Stomach (tissue), 4 donors: ENCODE measurements at regions not wholly inside any gene's neighbourhood (a gene's known extent, or its start where the extent isn't known, plus 50 kb on each side); places are given as distances from the start of the nearest gene placed in this dataset.

ENCODE experiments used
- EP300 ChIP-seq: sonication (generic); formaldehyde crosslinking; IDR thresholded peaks from one replicate; pipeline ENCODE4 v1.6.1; 2017; ENCODE audit warnings: antibody characterized with exemption
- POLR2A ChIP-seq, 4 donors: fragments of 450-650 bp; IDR thresholded peaks; one replicate each; pipeline ENCODE4 v1.6.1; 2016; ENCODE audit warnings: antibody characterized with exemption in 4 of 4, control low read depth in 2 of 4, mild to moderate bottlenecking in 1 of 4, moderate library complexity in 1 of 4
- POLR2AphosphoS5 ChIP-seq, 3 donors: sonication (generic); formaldehyde crosslinking; IDR thresholded peaks; one replicate each; pipeline ENCODE4 v1.6.1; 2016; ENCODE audit warnings: antibody characterized with exemption in 3 of 3
- TF ChIP-seq, protein P1 (sequence below), 7 experiments: fragments of 450-650 bp in 4 of 7; fragments of 200-600 bp in 3 of 7; sonication (generic) in 3 of 7; IDR thresholded peaks; one replicate each; pipeline ENCODE4 v1.5.1; 2016 to 2019; ENCODE audit warnings: antibody characterized with exemption in 7 of 7, control low read depth in 2 of 7, mild to moderate bottlenecking in 1 of 7

DNA sequence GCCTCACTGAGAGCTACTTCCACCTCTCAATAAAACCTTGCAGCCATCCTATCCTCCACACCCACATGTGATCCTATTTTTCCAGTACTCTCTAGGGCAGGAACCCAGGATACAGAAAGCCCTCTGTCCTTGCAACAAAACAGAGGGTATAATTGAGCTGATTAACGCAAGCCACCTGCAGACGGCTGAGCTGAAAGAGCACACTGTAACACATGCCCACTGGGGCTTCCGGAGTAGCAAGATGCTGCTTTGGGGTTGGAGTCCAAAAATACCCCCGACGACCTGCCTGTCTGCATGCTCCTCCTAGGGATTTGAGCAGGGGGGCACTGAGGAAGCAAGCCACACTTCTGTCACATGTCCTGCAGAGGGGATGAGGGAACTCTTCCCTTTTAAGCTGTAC lies 401.1 kb upstream of the FOXG1 start:
- TF ChIP-seq, protein P1, sequence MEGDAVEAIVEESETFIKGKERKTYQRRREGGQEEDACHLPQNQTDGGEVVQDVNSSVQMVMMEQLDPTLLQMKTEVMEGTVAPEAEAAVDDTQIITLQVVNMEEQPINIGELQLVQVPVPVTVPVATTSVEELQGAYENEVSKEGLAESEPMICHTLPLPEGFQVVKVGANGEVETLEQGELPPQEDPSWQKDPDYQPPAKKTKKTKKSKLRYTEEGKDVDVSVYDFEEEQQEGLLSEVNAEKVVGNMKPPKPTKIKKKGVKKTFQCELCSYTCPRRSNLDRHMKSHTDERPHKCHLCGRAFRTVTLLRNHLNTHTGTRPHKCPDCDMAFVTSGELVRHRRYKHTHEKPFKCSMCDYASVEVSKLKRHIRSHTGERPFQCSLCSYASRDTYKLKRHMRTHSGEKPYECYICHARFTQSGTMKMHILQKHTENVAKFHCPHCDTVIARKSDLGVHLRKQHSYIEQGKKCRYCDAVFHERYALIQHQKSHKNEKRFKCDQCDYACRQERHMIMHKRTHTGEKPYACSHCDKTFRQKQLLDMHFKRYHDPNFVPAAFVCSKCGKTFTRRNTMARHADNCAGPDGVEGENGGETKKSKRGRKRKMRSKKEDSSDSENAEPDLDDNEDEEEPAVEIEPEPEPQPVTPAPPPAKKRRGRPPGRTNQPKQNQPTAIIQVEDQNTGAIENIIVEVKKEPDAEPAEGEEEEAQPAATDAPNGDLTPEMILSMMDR (IDR thresholded peaks at IDR 0.05), result no peak
- TF ChIP-seq EP300 (no peak), POLR2A (IDR thresholded peaks at IDR 0.05) (no peak), POLR2AphosphoS5 (IDR thresholded peaks at IDR 0.05) (no peak)
